ENCODE measurements at regions not wholly inside any gene's neighbourhood (a gene's known extent, or its start where the extent isn't known, plus 50 kb on each side); places are given as distances from the start of the nearest gene placed in this dataset.
A peak's percentile ranks its signal among the peaks of the same experiment; 100 is the strongest.
"Not testable (repeated sequence)": the region's sequence is repeated elsewhere in the genome, so short reads cannot be mapped to it uniquely, and the experiment has no call there.

DNA sequence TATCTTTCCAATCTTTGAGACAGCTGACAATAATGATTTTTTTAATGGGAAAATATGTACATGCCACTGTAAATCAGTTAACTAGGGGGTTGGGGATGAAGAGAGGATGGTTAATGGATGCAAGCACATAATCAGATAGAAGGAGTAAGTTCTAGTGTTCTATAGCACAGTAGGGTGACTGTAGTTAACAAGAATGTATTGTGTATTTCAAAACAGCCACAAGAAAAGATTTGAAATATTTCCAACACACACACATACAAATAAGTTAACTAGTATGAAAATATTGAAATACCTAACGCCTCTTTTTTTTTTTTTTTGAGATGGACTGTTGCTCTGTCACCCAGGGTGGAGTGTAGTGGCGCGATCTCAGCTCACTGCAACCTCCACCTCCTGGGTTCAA lies 153.4 kb upstream of the SALL4 start:
- no peak for DNase-seq

- no peak for DNase-seq
These were observed 151.5 kb upstream of the SALL4 start for GRCh38 chr20:51953731-51954340.

DNA sequence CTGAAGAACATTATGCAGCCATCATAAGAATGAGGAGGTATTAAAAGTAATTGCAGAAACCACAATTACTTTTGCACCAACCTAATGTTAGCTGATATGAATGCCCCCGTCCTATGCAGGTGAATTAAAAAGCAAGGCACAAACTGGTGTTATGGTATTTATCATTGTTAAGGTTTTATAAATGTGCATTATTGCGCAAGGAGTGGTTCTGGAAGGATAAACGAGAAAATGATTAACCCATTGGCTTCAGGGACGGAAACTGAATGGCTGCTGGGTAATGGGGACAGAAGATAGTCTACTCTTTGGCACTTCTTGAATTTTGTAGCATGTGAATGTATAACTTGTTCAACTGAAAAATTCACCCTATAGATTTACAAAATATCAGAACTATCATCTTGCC lies 148.6 kb upstream of the SALL4 start:
- no peak for DNase-seq

DNA sequence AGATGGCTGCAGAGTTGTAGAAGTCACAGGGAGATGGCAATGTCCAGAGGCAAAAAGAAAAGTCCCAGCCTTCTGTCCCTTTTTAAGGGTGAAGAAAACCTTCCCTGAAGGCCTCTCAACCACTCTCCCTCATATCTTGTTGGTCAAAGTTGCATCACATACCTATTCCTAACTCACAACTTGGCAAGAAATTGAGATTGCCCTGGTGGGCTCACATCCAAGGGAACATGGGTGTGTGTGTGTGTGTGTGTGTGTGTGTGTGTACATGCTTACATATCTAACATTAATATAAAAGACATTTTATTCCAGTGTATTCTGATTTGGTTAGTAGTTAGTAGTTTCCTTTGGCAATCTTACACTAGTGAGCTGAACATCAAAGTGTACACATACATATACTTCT lies 144.3 kb upstream of the SALL4 start:
- DNase-seq, result no peak

- no peak for DNase-seq
These were observed 143.6 kb upstream of the SALL4 start for GRCh38 chr20:51945881-51946280.

GRCh38 chr20:51945177-51945576 lies 142.9 kb upstream of the SALL4 start:
- DNase-seq, result no peak

DNA sequence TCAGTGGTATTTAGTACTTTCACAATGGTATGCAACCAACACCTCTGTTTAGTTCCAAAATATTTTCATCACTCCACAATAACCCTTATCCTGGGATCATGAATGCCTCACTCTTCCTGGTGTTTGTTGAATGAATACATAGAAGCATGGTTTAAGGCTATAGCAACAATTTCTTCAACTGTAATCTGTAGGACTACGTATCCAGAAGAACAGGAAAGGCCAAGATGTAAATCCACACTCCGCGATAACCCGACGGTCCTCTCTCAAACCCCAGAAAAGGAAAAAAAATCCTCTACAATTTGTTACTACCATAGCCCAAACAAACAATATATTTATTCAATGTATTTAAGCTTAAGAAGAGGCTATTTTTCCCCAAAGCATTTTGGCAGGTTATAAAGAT lies 141.4 kb upstream of the SALL4 start:
- no peak for DNase-seq

DNA sequence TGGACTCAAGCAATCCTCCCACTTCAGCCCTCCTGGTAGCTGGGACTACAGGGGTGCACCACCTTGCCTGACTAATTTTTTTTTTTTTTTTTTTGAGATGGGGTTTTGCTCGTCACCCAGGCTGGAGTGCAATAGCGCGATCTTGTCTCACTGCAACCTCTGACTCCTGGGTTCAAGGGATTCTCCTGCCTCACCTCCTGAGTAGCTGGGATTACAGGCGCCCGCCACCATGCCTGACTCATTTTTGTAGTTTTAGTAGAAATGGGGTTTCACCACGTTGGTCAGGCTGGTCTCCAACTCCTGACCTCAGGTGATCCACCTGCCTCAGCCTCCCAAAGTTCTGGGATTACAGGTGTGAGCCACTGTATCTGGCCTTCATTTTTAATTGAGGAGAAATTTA lies 141.0 kb upstream of the SALL4 start:
- DNase-seq, result not testable (repeated sequence)

DNA sequence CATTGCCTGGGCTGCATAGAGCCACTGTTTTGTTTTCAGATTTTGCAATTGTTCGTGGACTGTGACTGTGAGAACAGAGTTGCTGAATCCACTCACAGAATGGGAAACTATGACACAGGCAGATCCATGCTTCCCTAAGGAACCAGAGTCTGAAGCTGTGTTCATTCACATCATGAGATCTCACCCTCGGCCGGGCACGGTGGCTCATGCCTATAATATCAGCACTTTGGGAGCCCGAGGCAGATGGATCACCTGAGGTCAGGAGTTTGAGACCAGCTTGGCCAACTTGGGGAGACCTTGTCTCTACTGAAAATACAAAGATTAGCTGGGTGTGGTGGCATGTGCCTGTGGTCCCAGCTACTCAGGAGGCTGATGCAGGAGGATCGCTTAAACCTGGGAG lies 139.2 kb upstream of the SALL4 start:
- DNase-seq, result no peak

GRCh38 chr20:51939259-51939585 lies 136.9 kb upstream of the SALL4 start:
- no peak for DNase-seq

GRCh38 chr20:51938559-51939258 lies 136.4 kb upstream of the SALL4 start:
- DNase-seq, result no peak

GRCh38 chr20:51937779-51938178 lies 135.5 kb upstream of the SALL4 start:
- DNase-seq, result no peak

DNA sequence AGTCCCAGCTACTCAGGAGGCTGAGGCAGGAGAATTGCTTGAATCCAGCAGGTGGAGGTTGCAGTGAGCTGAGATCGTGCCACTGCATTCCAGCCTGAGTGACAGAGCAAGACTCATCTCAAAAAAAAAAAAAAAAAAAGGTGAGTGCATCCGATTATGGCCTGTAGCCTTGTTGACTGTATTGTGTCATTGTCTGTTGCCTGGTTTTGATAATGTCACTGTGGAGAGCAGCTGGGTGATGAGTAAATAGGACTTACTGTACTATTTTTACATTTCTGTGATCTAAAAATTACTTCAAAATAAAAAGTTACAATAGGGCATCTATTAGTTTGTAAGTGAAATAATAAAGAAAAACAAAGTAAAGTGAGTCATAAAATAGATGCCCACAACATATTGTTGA lies 134.1 kb upstream of the SALL4 start:
- no peak for DNase-seq

GRCh38 chr20:51935003-51935358 lies 132.7 kb upstream of the SALL4 start:
- no peak for DNase-seq

DNA sequence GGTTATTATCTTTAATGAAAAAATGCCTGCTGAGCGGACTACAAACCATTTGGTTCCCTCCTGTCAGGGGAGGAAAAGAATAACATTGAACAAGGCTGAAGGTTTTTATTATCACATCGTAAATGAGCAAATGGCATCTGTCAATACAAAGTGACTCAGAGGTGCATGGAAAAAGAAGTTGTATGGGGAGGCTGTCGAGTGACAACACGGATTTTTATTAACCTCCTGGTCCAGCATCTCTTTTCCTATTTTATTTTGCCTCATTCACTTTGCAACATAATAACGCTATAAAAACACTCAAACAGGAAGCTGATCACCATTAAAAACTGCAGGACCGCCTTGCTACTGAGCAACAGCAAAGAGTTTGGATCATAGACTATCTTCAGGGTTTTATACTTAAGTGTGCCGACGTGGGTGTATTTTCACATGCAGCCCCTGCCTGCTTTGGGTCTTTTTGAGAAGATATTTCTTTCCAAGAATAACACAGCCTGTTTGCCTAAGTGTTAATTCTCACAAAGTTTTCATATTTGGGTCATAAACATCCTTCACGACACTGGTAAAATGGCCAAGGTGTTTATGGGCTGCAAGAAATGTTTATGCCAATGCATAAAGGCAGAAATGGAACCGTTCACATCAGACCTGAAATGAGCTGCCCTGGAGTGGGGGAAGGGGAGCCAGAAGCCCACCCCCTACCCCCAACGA lies 132.1 kb upstream of the SALL4 start:
- DNase-seq, result no peak

DNA sequence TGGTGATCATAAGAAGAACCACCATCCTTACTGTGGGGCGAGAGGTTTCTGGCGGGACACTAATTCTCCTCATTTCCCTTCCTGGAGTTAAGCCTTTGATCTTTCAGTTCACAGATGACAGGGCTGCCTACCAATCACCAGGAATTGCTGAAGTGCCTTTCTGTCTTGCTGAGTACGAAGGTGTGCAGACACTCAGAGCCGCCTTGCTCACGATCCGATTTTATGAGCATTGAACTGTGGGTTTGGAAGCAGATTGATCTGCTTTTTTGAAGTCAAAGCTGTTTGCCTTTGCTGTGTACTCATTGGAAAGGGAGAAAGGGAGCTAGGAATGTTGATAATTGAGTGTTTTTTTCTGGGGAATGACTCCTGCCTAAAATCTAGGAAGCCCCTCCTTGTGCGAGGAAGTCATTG lies 129.1 kb upstream of the SALL4 start:
- no peak for DNase-seq

DNA sequence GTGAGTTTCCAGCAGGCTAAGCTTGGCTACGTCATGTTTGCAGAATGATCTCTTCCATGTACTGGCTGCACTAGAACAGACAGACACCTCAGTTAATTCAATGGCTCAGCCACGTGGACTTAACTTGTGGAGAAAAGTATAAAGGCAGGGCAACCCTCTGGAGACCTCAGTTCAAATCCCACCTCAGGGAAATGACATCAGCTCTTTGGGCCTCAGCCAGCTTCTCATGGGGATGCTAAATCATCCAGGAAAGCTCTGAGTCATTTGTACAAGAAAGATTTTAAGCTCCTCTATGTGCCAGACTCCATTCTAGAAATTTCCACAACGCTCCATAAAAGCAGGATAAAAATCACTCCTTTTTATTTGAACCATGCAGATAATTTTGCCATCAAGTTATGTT lies 128.5 kb upstream of the SALL4 start:
- DNase-seq, result peak; percentile 72

- DNase-seq, result no peak
These were observed 126.6 kb upstream of the SALL4 start for GRCh38 chr20:51928931-51929330.

- DNase-seq, result not testable (repeated sequence)
These were observed 125.6 kb upstream of the SALL4 start for GRCh38 chr20:51927970-51928369.

- no peak for DNase-seq
These were observed 124.5 kb upstream of the SALL4 start for GRCh38 chr20:51926670-51927305.

DNA sequence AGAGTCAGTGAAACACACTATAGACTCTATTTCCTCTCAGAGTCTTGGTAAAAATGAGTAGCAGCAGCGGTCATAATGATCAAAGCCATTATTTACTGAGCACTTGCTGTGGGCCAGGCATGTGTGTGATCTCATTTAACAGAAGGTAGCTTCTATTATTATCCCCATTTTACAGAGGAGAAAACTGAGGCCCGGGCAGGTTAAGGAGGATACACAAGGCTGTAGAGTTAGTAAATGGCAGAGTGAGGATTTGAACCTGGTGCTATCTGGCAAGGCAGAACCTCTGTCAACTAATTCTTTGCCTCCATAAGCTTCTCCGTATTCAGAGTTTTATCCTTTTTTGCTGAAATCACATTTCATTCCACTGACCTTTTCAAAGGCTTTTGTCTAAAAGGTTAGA lies 122.2 kb upstream of the SALL4 start:
- no peak for DNase-seq

GRCh38 chr20:51923633-51924032 lies 121.3 kb upstream of the SALL4 start:
- DNase-seq, result no peak

- DNase-seq, result not testable (repeated sequence)
These were observed 120.5 kb upstream of the SALL4 start for GRCh38 chr20:51922812-51923211.

DNA sequence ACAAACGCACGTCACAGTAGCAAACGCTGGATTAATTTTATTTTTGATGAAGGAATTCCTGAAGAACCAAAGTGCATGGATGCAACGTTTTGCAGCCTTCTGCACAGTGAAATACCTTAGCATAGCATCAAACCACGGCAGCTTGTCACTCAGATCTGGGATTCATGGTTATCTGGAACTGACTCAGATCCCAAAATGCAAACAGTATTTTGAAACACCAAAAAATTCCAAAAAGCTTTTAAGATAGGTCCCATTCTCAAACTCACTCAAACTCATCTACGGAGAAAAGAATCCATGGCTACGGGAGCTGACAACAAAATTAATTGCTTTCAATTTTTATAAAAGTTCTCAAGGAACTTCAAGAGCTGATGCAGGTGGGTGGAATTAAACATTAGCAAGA lies 116.2 kb upstream of the SALL4 start:
- DNase-seq, result no peak

All from T1000 (cell line).